GM19395 (cell line): ENCODE measurements at regions not wholly inside any gene's neighbourhood (a gene's known extent, or its start where the extent isn't known, plus 50 kb on each side); places are given as distances from the start of the nearest gene placed in this dataset.

ENCODE experiments used
- ATAC-seq: cut with Tn5 transposase; IDR thresholded peaks from one replicate; pipeline ENCODE4 v1.9.1; 2021; ENCODE audit warnings: mild to moderate bottlenecking, moderate library complexity; ENCODE audit not compliant: unreplicated experiment

GRCh38 chr18:61148322-61148721 is 184.9 kb upstream of the CDH20 start:
- ATAC-seq, result no peak

- no peak for ATAC-seq
These were observed 183.4 kb upstream of the CDH20 start for GRCh38 chr18:61149786-61150185.

- ATAC-seq, result no peak
These were observed 179.7 kb upstream of the CDH20 start for GRCh38 chr18:61153571-61153970.

- no peak for ATAC-seq
These were observed 178.4 kb upstream of the CDH20 start for GRCh38 chr18:61154866-61155265.

GRCh38 chr18:61155586-61155985 is 177.6 kb upstream of the CDH20 start:
- no peak for ATAC-seq

- ATAC-seq, result no peak
These were observed 175.8 kb upstream of the CDH20 start for GRCh38 chr18:61157451-61157850.

- ATAC-seq, result no peak
These were observed 174.0 kb upstream of the CDH20 start for GRCh38 chr18:61159246-61159645.

- no peak for ATAC-seq
These were observed 168.9 kb upstream of the CDH20 start for GRCh38 chr18:61164321-61164720.

GRCh38 chr18:61167902-61168301 is 165.3 kb upstream of the CDH20 start:
- no peak for ATAC-seq

- no peak for ATAC-seq
These were observed 163.8 kb upstream of the CDH20 start for GRCh38 chr18:61169386-61169785.

- no peak for ATAC-seq
These were observed 160.6 kb upstream of the CDH20 start for GRCh38 chr18:61172624-61173023.

- no peak for ATAC-seq
These were observed 159.7 kb upstream of the CDH20 start for GRCh38 chr18:61173554-61173953.

- no peak for ATAC-seq
These were observed 149.4 kb upstream of the CDH20 start for GRCh38 chr18:61183798-61184197.

GRCh38 chr18:61187971-61188370 is 145.3 kb upstream of the CDH20 start:
- ATAC-seq, result no peak

GRCh38 chr18:61189376-61189775 is 143.9 kb upstream of the CDH20 start:
- ATAC-seq, result no peak

- no peak for ATAC-seq
These were observed 138.5 kb upstream of the CDH20 start for GRCh38 chr18:61194726-61195125.

GRCh38 chr18:61196750-61197149 is 136.5 kb upstream of the CDH20 start:
- no peak for ATAC-seq

GRCh38 chr18:61198486-61198885 is 134.7 kb upstream of the CDH20 start:
- ATAC-seq, result no peak

- no peak for ATAC-seq
These were observed 133.9 kb upstream of the CDH20 start for GRCh38 chr18:61199171-61199848.

- ATAC-seq, result no peak
These were observed 131.7 kb upstream of the CDH20 start for GRCh38 chr18:61201511-61201910.

- ATAC-seq, result no peak
These were observed 130.1 kb upstream of the CDH20 start for GRCh38 chr18:61203151-61203550.

- ATAC-seq, result no peak
These were observed 123.4 kb upstream of the CDH20 start for GRCh38 chr18:61209801-61210200.

GRCh38 chr18:61216051-61216450 is 117.2 kb upstream of the CDH20 start:
- no peak for ATAC-seq
